Coronary artery (tissue), 2 donors: ENCODE measurements at regions not wholly inside any gene's neighbourhood (a gene's known extent, or its start where the extent isn't known, plus 50 kb on each side); places are given as distances from the start of the nearest gene placed in this dataset.

Source experiments
- DNase-seq: peaks from one replicate; pipeline ENCODE4 v3.0.0-alpha.2; 2017; ENCODE audit warnings: low spot score
- H3K27ac ChIP-seq, 2 donors: fragments of 200-600 bp; sonication (generic); one replicate each; pipeline ENCODE4 v1.5.1; 2016 to 2019
- H3K4me3 ChIP-seq: fragments of 200-600 bp; sonication (generic); 2 replicates; pipeline ENCODE4 v1.5.1; 2016; ENCODE audit warnings: mild to moderate bottlenecking, moderate library complexity
- CTCF ChIP-seq: fragments of 200-600 bp; sonication (generic); IDR thresholded peaks from one replicate; pipeline ENCODE4 v1.5.1; 2019; ENCODE audit warnings: antibody characterized with exemption

- DNase-seq: no peak
- TF ChIP-seq CTCF: no peak
- peak overlapping the region; percentile 10 for H3K4me3 ChIP-seq
- no peak overlapping the region for H3K27ac ChIP-seq
These were observed 245.9 kb downstream of the MIAT start for GRCh38 chr22:26903030-26903856.

- DNase-seq: no peak
- Histone ChIP-seq H3K27ac (no peak overlapping the region), H3K4me3 (no peak overlapping the region)
- TF ChIP-seq CTCF: no peak
These were observed 247.1 kb downstream of the MIAT start for GRCh38 chr22:26904483-26904882.

GRCh38 chr22:26905076-26905475 lies 247.7 kb downstream of the MIAT start:
- Histone ChIP-seq H3K4me3 (no peak overlapping the region), H3K27ac (no peak overlapping the region)
- no peak for TF ChIP-seq CTCF
- no peak for DNase-seq

GRCh38 chr22:26905640-26906039 lies 248.3 kb downstream of the MIAT start:
- Histone ChIP-seq H3K27ac (no peak overlapping the region), H3K4me3 (no peak overlapping the region)
- DNase-seq: no peak
- TF ChIP-seq CTCF: no peak

GRCh38 chr22:26906464-26906863 lies 249.1 kb downstream of the MIAT start:
- Histone ChIP-seq H3K4me3 (no peak overlapping the region), H3K27ac (no peak overlapping the region)
- no peak for DNase-seq
- TF ChIP-seq CTCF: no peak

- no peak for TF ChIP-seq CTCF
- DNase-seq: no peak
- Histone ChIP-seq H3K4me3 (no peak overlapping the region), H3K27ac (no peak overlapping the region)
These were observed 250.0 kb downstream of the MIAT start for GRCh38 chr22:26907366-26907765.

- DNase-seq: no peak
- Histone ChIP-seq H3K27ac (no peak overlapping the region), H3K4me3 (no peak overlapping the region)
- no peak for TF ChIP-seq CTCF
These were observed 253.5 kb downstream of the MIAT start for GRCh38 chr22:26910845-26911244.
